GM23338 (cell line): ENCODE measurements at regions not wholly inside any gene's neighbourhood (a gene's known extent, or its start where the extent isn't known, plus 50 kb on each side); places are given as distances from the start of the nearest gene placed in this dataset.
"Not testable (repeated sequence)": the region's sequence is repeated elsewhere in the genome, so short reads cannot be mapped to it uniquely, and the experiment has no call there.

Source experiments
- ATAC-seq: fragments of 200-7000 bp; cut with Tn5 transposase; 3 replicates; pipeline ENCODE4 v1.9.1; 2020
- DNase-seq: peaks from one replicate; pipeline ENCODE4 v3.0.0-alpha.2; 2015; ENCODE audit warnings: low spot score
- H2AFZ ChIP-seq: fragments of 200-600 bp; sonication (generic); 2 replicates; pipeline ENCODE4 v1.8.0; 2016; ENCODE audit warnings: antibody characterized with exemption, mild to moderate bottlenecking, moderate library complexity
- H3F3A ChIP-seq: fragments of 200-600 bp; sonication (generic); replicated peaks from 2 replicates; pipeline ENCODE4 v1.8.0; 2017; ENCODE audit warnings: antibody characterized with exemption, mixed run types, low read depth
- H3K27ac ChIP-seq: fragments of 200-600 bp; sonication (generic); 2 replicates; pipeline ENCODE4 v1.6.1; 2016; ENCODE audit warnings: low read depth
- H3K27me3 ChIP-seq: fragments of 200-600 bp; sonication (generic); 2 replicates; pipeline ENCODE4 v1.8.0; 2016; ENCODE audit warnings: mild to moderate bottlenecking, mixed run types, moderate library complexity; ENCODE audit not compliant: insufficient read depth
- H3K36me3 ChIP-seq: fragments of 200-600 bp; sonication (generic); 2 replicates; pipeline ENCODE4 v1.8.0; 2016; ENCODE audit warnings: mild to moderate bottlenecking; ENCODE audit not compliant: insufficient read depth
- H3K4me1 ChIP-seq: fragments of 200-600 bp; sonication (generic); 2 replicates; pipeline ENCODE4 v1.8.0; 2016; ENCODE audit warnings: mild to moderate bottlenecking, moderate library complexity; ENCODE audit not compliant: insufficient read depth
- H3K4me2 ChIP-seq: fragments of 200-600 bp; sonication (generic); 2 replicates; pipeline ENCODE4 v1.7.1; 2017; ENCODE audit warnings: mixed run types
- H3K4me3 ChIP-seq: fragments of 200-600 bp; sonication (generic); 2 replicates; pipeline ENCODE4 v1.6.1; 2016; ENCODE audit warnings: mixed run types
- H3K79me2 ChIP-seq: fragments of 200-600 bp; sonication (generic); replicated peaks from 2 replicates; pipeline ENCODE4 v1.8.0; 2017; ENCODE audit warnings: mild to moderate bottlenecking; ENCODE audit not compliant: insufficient read depth
- H3K9me2 ChIP-seq: fragments of 200-600 bp; sonication (generic); 2 replicates; pipeline ENCODE4 v1.8.0; 2017; ENCODE audit not compliant: insufficient read depth
- H4K20me1 ChIP-seq: fragments of 200-600 bp; sonication (generic); replicated peaks from 2 replicates; pipeline ENCODE4 v1.8.0; 2017; ENCODE audit warnings: mild to moderate bottlenecking; ENCODE audit not compliant: insufficient read depth
- H3K27ac Mint-ChIP-seq: 2 replicates; pipeline ENCODE4 v1.8.0; 2020; ENCODE audit warnings: inconsistent platforms, mild to moderate bottlenecking, moderate library complexity, mixed read lengths
- H3K27me3 Mint-ChIP-seq: 3 replicates; pipeline ENCODE4 v1.8.0; 2022; ENCODE audit warnings: low read depth, mild to moderate bottlenecking, moderate library complexity, mixed read lengths, inconsistent platforms; ENCODE audit not compliant: insufficient read depth, poor library complexity
- H3K36me3 Mint-ChIP-seq: 3 replicates; pipeline ENCODE4 v1.8.0; 2021; ENCODE audit warnings: low read depth, mild to moderate bottlenecking, inconsistent platforms, moderate library complexity, mixed read lengths
- H3K4me1 Mint-ChIP-seq: 3 replicates; pipeline ENCODE4 v1.8.0; 2020; ENCODE audit warnings: mild to moderate bottlenecking, inconsistent platforms, mixed read lengths
- H3K4me3 Mint-ChIP-seq: 3 replicates; pipeline ENCODE4 v1.8.0; 2021; ENCODE audit warnings: moderate library complexity, mild to moderate bottlenecking, inconsistent platforms, mixed read lengths
- H3K9me3 Mint-ChIP-seq: 3 replicates; pipeline ENCODE4 v1.8.0; 2020; ENCODE audit warnings: moderate library complexity, mild to moderate bottlenecking, inconsistent platforms, mixed read lengths
- CREB1 ChIP-seq: fragments of 250-450 bp; sonication (Bioruptor Pico); IDR thresholded peaks from 2 replicates; pipeline ENCODE4 v1.5.0; 2020; ENCODE audit warnings: low read depth, mild to moderate bottlenecking, moderate library complexity
- CTCF ChIP-seq, 2 experiments: fragments of 200-600 bp in 1 of 2; sonication (generic) in 1 of 2; conservative IDR thresholded peaks; 2 replicates each; pipeline versions ENCODE4 v1.5.1 to v1.6.1; 2016 to 2017; ENCODE audit warnings: antibody characterized with exemption in 2 of 2, low read depth in 2 of 2, mild to moderate bottlenecking in 2 of 2, moderate library complexity in 1 of 2
- EZH2 ChIP-seq: fragments of 200-600 bp; sonication (generic); IDR thresholded peaks from one replicate; pipeline ENCODE4 v1.8.0; 2017; ENCODE audit warnings: antibody characterized with exemption, mild to moderate bottlenecking, low read depth; ENCODE audit not compliant: unreplicated experiment
- NANOG ChIP-seq: IDR thresholded peaks from 2 replicates; pipeline ENCODE4 v1.6.1; 2016; ENCODE audit warnings: antibody characterized with exemption, borderline replicate concordance
- POLR2AphosphoS5 ChIP-seq: IDR thresholded peaks from 2 replicates; pipeline ENCODE4 v1.6.1; 2016; ENCODE audit warnings: antibody characterized with exemption, low read depth
- REST ChIP-seq: IDR thresholded peaks from one replicate; pipeline ENCODE4 v1.6.1; 2018; ENCODE audit warnings: antibody characterized with exemption; ENCODE audit not compliant: unreplicated experiment

GRCh38 chr6:60737764-60738425, 1548.1 kb downstream of the KHDRBS2 start:
- not testable (repeated sequence) for H3K27ac Mint-ChIP-seq, H3F3A ChIP-seq, ATAC-seq, H3K4me3 ChIP-seq, H2AFZ ChIP-seq, H3K4me1 Mint-ChIP-seq, H3K36me3 Mint-ChIP-seq, H3K4me3 Mint-ChIP-seq, DNase-seq, H3K4me1 ChIP-seq, H3K27ac ChIP-seq, H3K79me2 ChIP-seq, H3K27me3 Mint-ChIP-seq, H3K9me2 ChIP-seq, H3K27me3 ChIP-seq, H3K4me2 ChIP-seq, H3K9me3 Mint-ChIP-seq, H4K20me1 ChIP-seq, H3K36me3 ChIP-seq

- H3K4me1 ChIP-seq, H3K79me2 ChIP-seq, H4K20me1 ChIP-seq, H3K36me3 Mint-ChIP-seq, DNase-seq, H3K9me3 Mint-ChIP-seq, H3K4me1 Mint-ChIP-seq, H3K4me2 ChIP-seq, H3K36me3 ChIP-seq, ATAC-seq, H3K27me3 ChIP-seq, H2AFZ ChIP-seq, H3K27ac Mint-ChIP-seq, H3F3A ChIP-seq, H3K27me3 Mint-ChIP-seq, H3K27ac ChIP-seq, H3K4me3 ChIP-seq, H3K9me2 ChIP-seq, H3K4me3 Mint-ChIP-seq: not testable (repeated sequence)
Observed at GRCh38 chr6:60737315-60737714, 1548.7 kb downstream of the KHDRBS2 start.

DNA sequence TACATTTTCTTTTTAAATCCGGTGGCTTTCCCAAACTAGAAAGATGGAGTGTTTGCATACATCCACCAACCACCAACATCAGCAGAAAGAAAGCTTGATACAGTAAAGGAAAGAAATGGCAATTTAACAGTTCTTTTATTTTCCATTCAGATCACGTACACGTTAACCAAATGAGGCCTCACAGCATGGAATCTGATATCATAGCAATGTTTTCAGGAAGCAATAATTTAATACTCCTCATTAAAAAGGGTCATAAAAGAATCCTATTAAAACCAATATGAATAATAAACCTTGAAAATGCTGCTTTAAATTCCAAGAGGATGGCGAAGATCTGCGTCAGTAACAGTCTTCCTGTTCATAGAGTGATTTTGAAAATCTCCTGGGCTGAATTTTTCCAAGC, 1562.1 kb downstream of the KHDRBS2 start:
- not testable (repeated sequence) for H4K20me1 ChIP-seq, H3K9me2 ChIP-seq, H3F3A ChIP-seq, H3K36me3 Mint-ChIP-seq, H3K27ac ChIP-seq, H2AFZ ChIP-seq, H3K9me3 Mint-ChIP-seq, H3K27me3 Mint-ChIP-seq, H3K4me3 ChIP-seq, H3K79me2 ChIP-seq, H3K27ac Mint-ChIP-seq, H3K4me1 ChIP-seq, H3K27me3 ChIP-seq, H3K36me3 ChIP-seq, H3K4me2 ChIP-seq, H3K4me1 Mint-ChIP-seq, ATAC-seq, DNase-seq, H3K4me3 Mint-ChIP-seq

- ATAC-seq = no peak
- Mint-ChIP-seq H3K4me1 (peaks cover 5% of the 10 kb centered on the region; the same call in 1 of the 3 replicates), H3K4me3 (no peak overlapping the region), H3K27ac (no peak overlapping the region), H3K27me3 (no peaks in the 10 kb centered on the region), H3K36me3 (peaks cover 14% of the 10 kb centered on the region), H3K9me3 (peaks cover 22% of the 10 kb centered on the region)
- no peaks in the 10 kb centered on the region for H4K20me1 ChIP-seq
- no peak overlapping the region for H3K27ac ChIP-seq
- H3K4me3 ChIP-seq = no peak overlapping the region
- no peaks in the 10 kb centered on the region; the same call in 1 of the 2 replicates for H3K9me2 ChIP-seq
- no peak for DNase-seq
- H2AFZ ChIP-seq = no peak overlapping the region
- H3K4me2 ChIP-seq = no peak overlapping the region
- 0 out of 2 replicates have a peak, but pooled peaks cover under 1% of the 10 kb centered on the region for H3K4me1 ChIP-seq
- H3K27me3 ChIP-seq = no peaks in the 10 kb centered on the region
- no peak for TF ChIP-seq POLR2AphosphoS5
- TF ChIP-seq CREB1 (CRISPR knock-in tag) = no peak
- TF ChIP-seq CTCF (conservative IDR thresholded peaks at IDR 0.05; ENCODE audit: low read depth in 2 of 2) = no peak
- no peak for TF ChIP-seq NANOG
- no peak for TF ChIP-seq REST
- no peak for TF ChIP-seq EZH2
- H3F3A ChIP-seq = no peaks in the 10 kb centered on the region
- H3K79me2 ChIP-seq = no peaks in the 10 kb centered on the region
- H3K36me3 ChIP-seq = no peaks in the 10 kb centered on the region
Observed at GRCh38 chr6:60695232-60695631, 1590.8 kb downstream of the KHDRBS2 start.
